Lung microvascular endothelial cell (primary cell): ENCODE measurements at regions not wholly inside any gene's neighbourhood (a gene's known extent, or its start where the extent isn't known, plus 50 kb on each side); places are given as distances from the start of the nearest gene placed in this dataset.

Source experiments
- DNase-seq, 2 donors: peaks; one replicate each; pipeline versions ENCODE4 v3.0.0 to v3.0.0-alpha.2; 2010; ENCODE audit warnings: low read depth in 2 of 2

- no peak for DNase-seq
Observed at GRCh38 chr5:115409094-115409493, 112.6 kb upstream of the CCDC112 start.

GRCh38 chr5:115402822-115403577 is 106.5 kb upstream of the CCDC112 start:
- DNase-seq, result peak in 1 of 2 donors; percentile 8

- DNase-seq, result no peak
Observed at GRCh38 chr5:115402092-115402491, 105.6 kb upstream of the CCDC112 start.

GRCh38 chr5:115398719-115399118 is 102.3 kb upstream of the CCDC112 start:
- peak in 1 of 2 donors; percentile 20 for DNase-seq

GRCh38 chr5:115396688-115397087 is 100.2 kb upstream of the CCDC112 start:
- DNase-seq, result no peak

- no peak for DNase-seq
Observed at GRCh38 chr5:115396081-115396480, 99.6 kb upstream of the CCDC112 start.

GRCh38 chr5:115394531-115394930 is 98.1 kb upstream of the CCDC112 start:
- DNase-seq, result no peak

GRCh38 chr5:115393239-115393638 is 96.8 kb upstream of the CCDC112 start:
- no peak for DNase-seq

GRCh38 chr5:115392611-115393010 is 96.2 kb upstream of the CCDC112 start:
- no peak for DNase-seq

GRCh38 chr5:115391780-115392179 is 95.3 kb upstream of the CCDC112 start:
- DNase-seq, result no peak

GRCh38 chr5:115389799-115390382 is 93.4 kb upstream of the CCDC112 start:
- no peak for DNase-seq

- peak in 1 of 2 donors; percentile 28 for DNase-seq
Observed at GRCh38 chr5:115389034-115389798, 92.8 kb upstream of the CCDC112 start.

- no peak for DNase-seq
Observed at GRCh38 chr5:115388240-115388639, 91.8 kb upstream of the CCDC112 start.

- no peak for DNase-seq
Observed at GRCh38 chr5:115387816-115388215, 91.4 kb upstream of the CCDC112 start.

GRCh38 chr5:115386657-115387056 is 90.2 kb upstream of the CCDC112 start:
- no peak for DNase-seq

GRCh38 chr5:115384587-115385375 is 88.3 kb upstream of the CCDC112 start:
- DNase-seq, result no peak

GRCh38 chr5:115382989-115383388 is 86.5 kb upstream of the CCDC112 start:
- DNase-seq, result no peak

GRCh38 chr5:115381911-115382662 is 85.6 kb upstream of the CCDC112 start:
- peak in 1 of 2 donors; percentile 76 for DNase-seq

GRCh38 chr5:115379622-115380344 is 83.3 kb upstream of the CCDC112 start:
- DNase-seq, result no peak

GRCh38 chr5:115378754-115379153 is 82.3 kb upstream of the CCDC112 start:
- no peak for DNase-seq
